GDM1 (cell line): ENCODE measurements at regions not wholly inside any gene's neighbourhood (a gene's known extent, or its start where the extent isn't known, plus 50 kb on each side); places are given as distances from the start of the nearest gene placed in this dataset.

Source experiments
- DNase-seq: peaks from one replicate; lab custom pipeline; 2025; lab: John Stamatoyannopoulos, UW

DNA sequence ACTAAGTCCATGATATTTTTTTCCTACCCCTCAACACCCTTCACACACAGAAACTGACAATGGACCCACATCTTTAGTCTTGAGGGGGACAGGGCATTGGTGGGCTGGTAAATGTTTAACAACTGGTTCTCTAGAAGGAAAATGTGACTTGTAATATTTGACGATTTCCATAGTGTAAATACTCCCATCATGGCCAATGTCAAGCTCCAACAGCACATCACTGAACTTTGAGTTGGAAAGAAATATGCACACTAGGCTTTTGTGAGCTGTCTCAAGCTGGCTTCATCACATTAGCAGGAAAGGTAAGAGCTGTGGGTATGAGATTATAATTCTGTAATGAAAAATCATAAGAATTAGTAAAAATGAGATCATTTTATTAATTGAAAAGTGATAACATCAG, 189.9 kb upstream of the PRLR start:
- DNase-seq: no peak

DNA sequence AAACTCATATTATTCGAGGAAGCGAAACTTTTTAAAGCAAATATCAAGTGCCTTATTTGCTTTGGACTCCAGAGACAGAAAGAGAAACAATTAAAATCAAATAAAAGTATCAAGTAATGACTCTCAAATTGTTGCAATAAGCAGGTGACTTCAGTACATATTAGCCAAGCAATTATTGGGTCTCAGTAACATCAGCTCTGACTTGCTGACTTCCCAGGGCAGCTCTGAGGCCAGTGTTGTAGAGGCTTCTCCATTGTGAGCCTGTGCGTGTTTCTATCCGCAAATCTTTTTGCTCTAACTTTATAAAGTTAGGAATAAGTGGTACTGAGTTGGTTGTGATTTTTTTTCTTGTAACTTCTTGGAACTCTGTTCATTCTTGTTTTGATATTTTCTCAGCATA, 186.8 kb upstream of the PRLR start:
- no peak for DNase-seq

DNA sequence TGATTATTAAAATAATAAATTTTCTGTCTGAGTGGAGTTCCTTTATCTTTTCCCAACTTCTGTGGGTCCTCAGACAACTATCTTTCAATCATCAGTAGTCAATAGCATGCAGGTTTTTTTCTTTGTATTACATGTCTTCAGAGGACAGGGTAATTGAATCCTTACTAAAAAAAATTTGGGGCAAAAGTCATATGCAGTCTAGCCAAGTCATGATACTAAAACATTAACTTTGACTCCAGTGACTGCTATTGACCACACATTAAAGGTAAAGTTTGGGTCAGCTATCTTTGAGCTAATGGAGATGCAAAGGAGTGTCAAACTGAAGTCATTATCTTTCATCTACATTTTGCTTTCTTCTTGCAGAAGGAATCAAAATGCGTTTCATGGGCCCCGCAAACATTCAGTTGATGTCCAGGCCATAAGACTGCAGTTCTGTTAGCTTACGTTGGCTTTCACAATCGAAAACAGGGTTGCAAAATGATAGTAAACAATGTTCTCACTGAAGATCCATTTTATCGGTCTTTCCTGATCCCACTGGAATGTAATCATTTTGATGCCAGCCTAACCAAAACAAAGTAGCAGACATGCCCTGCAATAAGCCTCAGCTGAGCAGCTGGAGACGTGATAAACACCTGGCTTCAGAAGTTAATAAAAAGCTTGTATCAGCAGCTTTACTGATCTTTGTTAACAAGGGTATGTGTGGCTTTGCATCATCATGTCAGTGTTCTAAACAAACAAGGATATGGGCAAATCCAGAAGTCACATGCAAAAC, 186.1 kb upstream of the PRLR start:
- no peak for DNase-seq

DNA sequence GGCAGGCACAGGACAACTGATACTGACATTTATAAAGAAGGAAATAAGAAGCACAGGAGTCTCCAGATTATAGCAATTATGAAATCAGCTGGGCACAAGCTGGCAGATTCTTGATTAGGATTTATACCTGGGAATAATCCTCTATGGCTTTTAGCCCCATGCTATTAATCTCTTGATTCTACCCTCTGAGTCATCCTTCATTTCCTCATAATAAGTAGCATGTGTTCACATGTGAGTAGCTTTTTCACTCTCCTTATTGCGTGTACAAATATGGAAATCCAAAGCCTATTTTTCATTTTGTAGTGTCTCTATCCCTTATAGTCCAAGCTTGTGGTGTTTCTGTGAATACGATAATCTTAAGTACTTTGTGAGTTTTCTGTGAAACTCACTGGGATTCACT, 185.0 kb upstream of the PRLR start:
- DNase-seq: no peak

DNA sequence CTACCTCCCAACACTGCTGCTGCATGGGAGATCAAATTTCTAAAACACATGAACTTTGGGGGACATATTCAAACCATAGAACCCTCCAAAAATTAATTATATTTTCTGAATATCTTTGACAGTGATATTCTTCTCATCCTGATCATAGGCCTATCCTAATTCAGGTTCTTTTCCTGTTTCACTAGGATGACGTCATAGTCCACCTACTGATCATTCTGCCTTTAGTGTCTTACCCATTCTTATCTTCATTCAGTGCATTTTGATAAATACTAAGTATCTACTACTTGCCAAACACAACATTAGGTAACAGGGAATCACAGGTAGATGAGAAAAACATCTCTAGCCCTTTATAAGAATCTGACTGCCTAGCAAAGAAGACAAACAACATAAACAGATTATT, 179.1 kb upstream of the PRLR start:
- DNase-seq: no peak

DNA sequence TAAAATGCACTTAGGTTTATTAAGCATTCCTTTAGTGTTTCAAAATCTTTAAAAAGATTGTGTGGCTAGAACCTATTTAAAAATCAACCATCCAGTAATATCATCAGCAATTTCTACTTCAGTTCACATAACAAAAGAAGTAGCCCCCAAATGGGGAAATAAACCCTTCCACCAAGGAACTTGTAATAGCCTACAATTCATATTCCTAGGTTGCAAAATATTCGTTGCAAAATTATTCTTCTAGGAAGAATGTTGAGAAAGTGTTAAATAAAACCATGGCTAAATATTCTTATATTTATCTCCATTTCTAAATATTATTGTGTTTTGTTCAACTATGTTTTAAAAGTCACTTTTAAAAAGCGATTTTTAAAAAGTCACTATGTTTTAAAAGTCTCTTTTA, 177.9 kb upstream of the PRLR start:
- DNase-seq: no peak

DNA sequence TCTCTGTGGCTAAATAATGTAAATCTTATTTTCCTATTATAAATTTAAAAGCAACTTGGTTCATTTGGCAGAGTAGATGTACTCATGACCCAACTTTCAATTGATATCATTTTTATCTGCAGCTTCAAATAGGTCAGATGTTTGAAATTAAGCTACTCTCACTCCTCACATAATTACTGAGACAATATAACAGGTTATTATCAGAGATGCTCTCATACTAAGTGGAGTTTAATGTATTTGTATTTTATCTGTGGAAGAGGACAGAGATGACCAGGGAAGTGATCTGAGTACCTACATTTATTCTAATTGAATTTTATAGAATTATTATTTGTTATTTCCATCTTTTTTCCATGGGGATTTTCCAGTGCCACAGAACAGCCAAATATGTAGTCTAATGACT, 177.4 kb upstream of the PRLR start:
- no peak for DNase-seq

GRCh38 chr5:35405938-35406337, 175.7 kb upstream of the PRLR start:
- DNase-seq: no peak

DNA sequence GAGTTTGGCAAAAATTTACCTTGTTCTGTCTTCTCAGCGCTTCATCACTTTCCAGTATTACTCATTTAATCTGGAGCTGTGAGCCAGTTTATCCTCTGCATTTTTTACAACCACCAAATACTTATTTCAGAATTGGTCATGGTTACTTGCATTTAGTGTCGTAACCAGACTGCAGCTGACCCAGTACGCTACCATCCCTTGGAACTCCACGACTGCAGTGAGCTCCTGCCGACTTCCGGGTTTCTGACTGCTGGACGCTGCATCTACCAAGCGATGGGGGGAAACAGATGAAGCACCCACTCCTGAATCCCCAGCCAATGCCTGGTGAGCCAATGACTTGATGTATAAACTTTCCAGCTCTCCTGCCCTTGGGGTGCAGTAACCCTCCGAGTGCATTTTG, 174.4 kb upstream of the PRLR start:
- DNase-seq: no peak

DNA sequence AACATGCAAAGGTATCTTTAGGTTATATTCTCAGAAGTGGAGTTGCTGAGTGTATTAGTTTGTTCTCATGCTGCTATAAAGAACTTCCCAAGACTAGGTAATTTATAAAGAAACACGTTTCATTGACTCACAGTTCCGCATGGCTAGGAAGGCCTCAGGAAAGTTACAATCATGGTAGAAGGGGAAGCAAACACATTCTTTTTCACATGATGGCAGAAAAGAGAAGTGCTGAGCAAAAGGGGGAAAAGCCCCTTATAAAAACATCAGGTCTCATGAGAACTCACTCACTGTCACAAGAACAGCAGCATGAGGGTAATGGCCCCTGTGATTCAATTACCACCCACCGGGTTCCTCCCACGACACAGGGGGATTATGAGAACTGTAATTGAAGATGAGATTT, 163.6 kb upstream of the PRLR start:
- DNase-seq: no peak

GRCh38 chr5:35384658-35385057, 154.4 kb upstream of the PRLR start:
- DNase-seq: no peak

GRCh38 chr5:35383041-35383440, 152.8 kb upstream of the PRLR start:
- no peak for DNase-seq

GRCh38 chr5:35377653-35378052, 147.4 kb upstream of the PRLR start:
- DNase-seq: no peak

DNA sequence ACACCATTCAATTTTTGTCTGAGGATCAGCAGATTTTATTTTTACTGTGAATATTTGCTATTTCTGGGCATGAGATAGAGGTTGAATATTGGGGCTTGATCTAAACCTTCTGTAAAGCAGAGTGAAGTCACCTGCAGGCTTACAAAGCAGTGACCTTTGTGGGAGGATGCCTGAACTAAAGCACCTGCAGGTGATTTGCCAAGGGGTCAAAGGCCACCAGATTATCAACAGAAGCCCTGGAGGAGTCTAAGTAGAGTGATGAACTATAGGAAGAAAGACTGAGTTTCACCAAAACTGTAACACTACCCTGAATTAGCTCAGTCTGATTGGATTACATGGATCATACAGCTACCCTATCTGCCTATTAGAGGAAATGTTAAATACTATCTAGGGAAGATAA, 144.3 kb upstream of the PRLR start:
- DNase-seq: no peak

DNA sequence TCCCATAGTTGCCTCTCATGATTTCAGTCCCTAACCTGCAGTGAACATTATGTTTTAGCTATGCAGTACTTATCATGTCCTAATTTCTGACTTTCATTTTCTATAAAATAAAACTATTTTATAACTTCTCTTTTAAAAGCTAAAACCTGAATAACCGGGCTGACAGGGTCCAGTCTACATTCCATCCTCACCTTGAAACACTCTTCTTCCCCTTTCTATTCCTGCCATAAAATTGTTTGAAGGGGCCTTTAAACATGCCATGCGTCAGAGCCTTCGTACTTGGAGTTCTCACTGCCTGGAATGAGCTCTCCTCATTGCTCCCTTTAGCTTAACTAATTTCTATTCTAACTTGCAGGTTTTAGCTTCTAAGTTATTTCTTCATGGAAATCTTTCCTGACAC, 143.0 kb upstream of the PRLR start:
- no peak for DNase-seq

DNA sequence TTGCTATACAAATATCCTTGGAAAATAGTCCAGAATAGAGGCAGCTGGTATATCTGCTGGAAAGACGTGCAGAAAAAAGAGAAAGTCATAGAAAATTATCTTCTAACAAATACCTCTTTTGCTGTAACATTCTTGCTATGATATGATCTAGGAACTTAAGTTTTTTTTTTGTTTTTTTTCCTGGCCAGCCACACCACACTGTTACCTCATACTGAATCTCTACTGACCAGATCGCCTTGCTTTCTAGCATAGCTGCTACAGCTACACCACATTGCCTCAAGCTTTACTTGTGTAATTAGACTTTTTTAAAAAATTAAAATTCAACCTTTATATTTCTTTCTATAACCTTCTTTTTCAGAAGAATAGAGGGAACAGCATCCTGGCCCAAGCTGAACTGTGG, 142.2 kb upstream of the PRLR start:
- DNase-seq: no peak

DNA sequence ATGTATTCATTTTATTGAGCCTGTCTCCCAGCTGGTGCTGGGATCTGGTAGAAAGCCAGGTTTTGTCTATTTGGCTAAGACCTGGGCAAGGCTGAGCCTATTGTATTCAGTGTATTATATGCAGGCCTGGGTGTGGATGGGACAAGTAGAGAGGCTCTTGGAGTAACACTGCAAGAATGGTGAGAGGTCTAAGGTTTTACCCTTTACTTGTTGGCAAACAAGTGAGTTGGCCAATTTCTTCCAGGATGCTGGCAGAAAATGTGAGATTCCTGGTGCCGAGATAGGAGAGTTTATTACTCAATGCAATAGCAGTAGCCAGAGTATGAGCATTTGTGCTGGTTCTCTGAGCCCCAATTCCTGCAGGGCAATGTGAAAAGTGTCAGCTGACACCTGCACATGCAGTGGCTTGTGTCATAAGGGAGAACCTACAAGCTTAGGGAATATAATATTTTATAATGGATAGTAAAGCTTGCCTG, 141.7 kb upstream of the PRLR start:
- DNase-seq: no peak

DNA sequence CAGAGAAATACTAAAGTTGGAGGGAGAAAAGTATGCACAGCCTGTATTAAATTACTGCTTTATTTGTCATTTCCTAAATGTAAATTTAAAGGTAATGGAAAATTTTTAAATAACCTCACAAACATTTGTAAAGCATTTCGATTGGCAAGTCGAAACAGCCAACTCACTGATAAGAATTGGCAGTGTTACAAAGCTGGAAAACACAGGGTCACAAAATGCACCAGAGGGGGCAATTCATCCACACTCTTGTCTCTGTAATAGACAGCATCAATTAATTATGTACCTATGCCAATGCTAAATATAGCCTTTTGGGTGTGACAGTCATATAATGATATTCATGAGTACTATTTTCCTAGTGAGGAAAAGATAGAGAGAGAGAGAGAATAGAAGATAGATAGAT, 140.6 kb upstream of the PRLR start:
- DNase-seq: no peak

DNA sequence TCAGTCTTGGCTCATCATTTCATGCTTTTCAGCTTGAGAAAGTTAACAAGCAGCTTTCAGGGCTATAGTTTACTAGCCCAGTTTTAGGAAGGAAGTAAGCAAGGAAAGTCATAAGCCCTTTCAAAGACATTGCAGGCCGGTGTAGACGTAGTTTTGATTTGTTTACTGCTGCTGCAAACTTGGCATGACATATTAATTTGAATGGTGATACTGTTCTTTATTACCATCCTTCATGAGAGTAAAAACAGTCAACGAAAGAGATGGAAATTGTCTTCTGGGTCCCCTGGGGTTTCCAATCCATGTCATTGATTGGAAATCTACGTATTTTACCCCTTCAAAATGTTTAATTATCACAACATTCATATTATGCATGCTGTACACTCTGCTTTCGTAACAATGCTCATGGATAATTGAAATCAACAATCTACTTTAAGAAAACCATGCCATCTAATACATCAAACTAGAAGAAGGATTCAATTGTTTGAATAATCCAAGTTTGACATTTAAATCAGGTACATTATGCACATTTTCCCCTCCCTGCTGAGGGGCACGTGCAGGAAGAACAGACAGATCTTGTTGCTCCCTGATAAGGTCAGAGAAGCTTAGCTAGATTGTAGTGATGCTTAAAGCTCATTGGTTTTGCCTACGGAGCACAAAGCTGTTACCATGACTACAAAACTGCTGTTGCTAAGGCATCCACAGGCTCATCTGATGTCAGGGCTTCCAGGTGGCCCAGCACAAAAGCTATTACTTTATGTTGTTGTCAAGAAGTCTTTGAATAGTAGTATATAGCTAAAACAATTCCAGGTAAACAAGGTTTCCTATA, 139.9 kb upstream of the PRLR start:
- no peak for DNase-seq

DNA sequence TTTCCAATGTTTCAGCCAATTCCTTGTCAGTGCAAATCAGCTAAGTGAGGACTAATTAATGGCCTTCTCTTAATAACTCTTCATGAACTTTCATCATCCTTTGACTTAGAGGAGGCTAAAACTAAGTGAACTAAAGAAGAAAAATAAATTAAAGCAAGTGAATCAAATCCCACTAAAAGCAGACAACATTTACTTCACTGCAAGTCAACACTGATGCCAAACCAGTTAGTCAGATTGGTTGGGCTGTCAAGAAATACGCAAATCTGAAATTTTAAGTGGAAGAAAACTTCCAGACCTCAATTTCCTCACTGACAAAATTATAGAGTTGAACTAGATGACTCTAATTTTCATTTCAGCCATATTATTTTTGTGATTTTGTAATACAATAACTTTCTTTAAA, 137.2 kb upstream of the PRLR start:
- DNase-seq: no peak

- no peak for DNase-seq
Observed at GRCh38 chr5:35365758-35366157, 135.5 kb upstream of the PRLR start.

GRCh38 chr5:35364350-35364749, 134.1 kb upstream of the PRLR start:
- no peak for DNase-seq

GRCh38 chr5:35363387-35363965, 133.2 kb upstream of the PRLR start:
- DNase-seq: no peak
